AG04449 (cell line): ENCODE measurements at regions not wholly inside any gene's neighbourhood (a gene's known extent, or its start where the extent isn't known, plus 50 kb on each side); places are given as distances from the start of the nearest gene placed in this dataset.

Source experiments
- CTCF ChIA-PET: fragments of 350-600 bp; formaldehyde crosslinking; extraction: SDS; loops from one replicate; lab custom pipeline; 2021; ENCODE audit warnings: antibody characterized with exemption; lab: Yijun Ruan, JAX
- POLR2A ChIA-PET: fragments of 400-600, 350-600 bp; formaldehyde crosslinking; extraction: SDS; loops from one replicate; lab custom pipeline; 2020; ENCODE audit warnings: antibody characterized with exemption, inconsistent platforms; lab: Yijun Ruan, JAX
- DNase-seq: peaks from one replicate; pipeline ENCODE4 v3.0.0-alpha.2; 2010; ENCODE audit warnings: low read depth, low spot score
- H3K4me3 ChIP-seq: 2 replicates; pipeline ENCODE4 v1.5.1; 2011; ENCODE audit warnings: low read depth, mild to moderate bottlenecking, control low read depth, low read length
- TF ChIP-seq, protein P1 (sequence below): IDR thresholded peaks from one replicate; pipeline ENCODE4 v1.5.1; 2011; ENCODE audit warnings: mild to moderate bottlenecking, moderate library complexity, low read length, control low read depth, inconsistent platforms; ENCODE audit not compliant: insufficient read depth; ENCODE audit errors: missing control alignments

DNA sequence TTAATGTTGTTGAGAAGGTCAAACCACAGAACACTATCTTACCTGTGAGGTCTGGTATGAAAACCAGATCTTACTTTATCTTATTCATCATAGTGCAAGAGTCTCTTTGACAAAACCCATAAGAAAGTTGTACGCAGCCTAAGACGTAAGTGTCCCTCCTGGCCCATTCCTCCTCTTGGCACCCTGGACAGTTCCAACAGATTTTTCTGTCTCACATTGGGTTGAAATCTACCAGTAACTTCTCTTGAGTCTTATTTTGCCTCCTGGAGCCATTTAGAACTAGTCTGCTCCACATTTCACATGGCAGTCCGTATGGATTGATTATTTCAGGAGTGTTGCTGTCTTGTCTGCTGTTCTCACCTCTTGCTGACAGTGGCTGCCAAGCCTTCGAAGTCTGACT is 498.4 kb downstream of the PDCD6IP start:
- POLR2A ChIA-PET: no interaction called here
- no peak overlapping the region for H3K4me3 ChIP-seq
- TF ChIP-seq, protein P1, sequence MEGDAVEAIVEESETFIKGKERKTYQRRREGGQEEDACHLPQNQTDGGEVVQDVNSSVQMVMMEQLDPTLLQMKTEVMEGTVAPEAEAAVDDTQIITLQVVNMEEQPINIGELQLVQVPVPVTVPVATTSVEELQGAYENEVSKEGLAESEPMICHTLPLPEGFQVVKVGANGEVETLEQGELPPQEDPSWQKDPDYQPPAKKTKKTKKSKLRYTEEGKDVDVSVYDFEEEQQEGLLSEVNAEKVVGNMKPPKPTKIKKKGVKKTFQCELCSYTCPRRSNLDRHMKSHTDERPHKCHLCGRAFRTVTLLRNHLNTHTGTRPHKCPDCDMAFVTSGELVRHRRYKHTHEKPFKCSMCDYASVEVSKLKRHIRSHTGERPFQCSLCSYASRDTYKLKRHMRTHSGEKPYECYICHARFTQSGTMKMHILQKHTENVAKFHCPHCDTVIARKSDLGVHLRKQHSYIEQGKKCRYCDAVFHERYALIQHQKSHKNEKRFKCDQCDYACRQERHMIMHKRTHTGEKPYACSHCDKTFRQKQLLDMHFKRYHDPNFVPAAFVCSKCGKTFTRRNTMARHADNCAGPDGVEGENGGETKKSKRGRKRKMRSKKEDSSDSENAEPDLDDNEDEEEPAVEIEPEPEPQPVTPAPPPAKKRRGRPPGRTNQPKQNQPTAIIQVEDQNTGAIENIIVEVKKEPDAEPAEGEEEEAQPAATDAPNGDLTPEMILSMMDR: no peak
- CTCF ChIA-PET: no interaction called here
- DNase-seq: no peak

- ChIA-PET POLR2A (no interaction called here), CTCF (no interaction called here)
- TF ChIP-seq, protein P1: no peak
- H3K4me3 ChIP-seq: no peak overlapping the region
- DNase-seq: no peak
Observed at GRCh38 chr3:34298653-34299052, 500.2 kb downstream of the PDCD6IP start.

DNA sequence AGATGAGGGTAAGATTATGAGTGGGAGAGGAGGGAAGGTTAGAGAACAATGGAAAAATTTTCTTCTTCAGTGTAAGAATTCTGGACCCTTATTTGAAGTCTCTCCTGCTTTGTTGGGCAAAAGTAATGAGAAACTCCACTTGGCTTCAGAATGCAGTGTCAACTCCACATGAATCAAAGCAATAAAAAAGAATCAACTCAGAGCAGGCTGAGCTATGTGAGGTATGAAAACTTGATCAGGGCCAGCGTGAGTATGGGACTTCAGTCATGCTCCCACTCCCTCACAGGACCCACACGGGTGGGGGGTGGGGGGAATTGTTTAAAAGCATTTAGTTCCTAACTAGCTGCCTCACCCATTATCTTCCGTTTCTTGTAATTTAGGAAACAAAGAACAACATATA is 502.2 kb downstream of the PDCD6IP start:
- TF ChIP-seq, protein P1: no peak
- no peak for DNase-seq
- CTCF ChIA-PET: no interaction called here
- POLR2A ChIA-PET: interaction anchor here (0.6 kb wide), 1 partner anchor 228 kb away, joined by 3 read pairs; no protein-coding TSS in a partner anchor
- H3K4me3 ChIP-seq: no peak overlapping the region

GRCh38 chr3:34301313-34301712 is 502.9 kb downstream of the PDCD6IP start:
- DNase-seq: no peak
- POLR2A ChIA-PET: interaction anchor here (0.6 kb wide), 1 partner anchor 229 kb away, joined by 3 read pairs; no protein-coding TSS in a partner anchor
- H3K4me3 ChIP-seq: no peak overlapping the region
- TF ChIP-seq, protein P1: no peak
- CTCF ChIA-PET: no interaction called here

DNA sequence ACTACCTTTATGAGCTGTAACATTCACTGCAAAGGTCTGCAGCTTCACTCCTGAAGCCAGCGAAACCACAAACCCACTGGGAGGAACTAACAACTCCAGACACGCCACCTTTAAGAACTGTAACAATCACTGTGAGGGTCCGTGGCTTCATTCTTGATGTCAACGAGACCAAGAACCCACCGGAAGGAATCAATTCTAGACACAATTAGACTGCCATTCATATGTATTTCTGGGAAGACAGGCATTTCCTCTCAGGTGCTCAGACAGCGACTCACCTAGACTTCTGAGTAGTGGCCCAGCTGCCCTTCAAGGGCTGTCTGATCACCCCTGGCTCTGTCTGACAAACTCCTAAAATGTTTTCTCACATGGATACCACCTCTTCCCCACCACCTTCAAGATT is 506.8 kb downstream of the PDCD6IP start:
- no peak overlapping the region for H3K4me3 ChIP-seq
- TF ChIP-seq, protein P1: no peak
- no peak for DNase-seq
- POLR2A ChIA-PET: no interaction called here
- CTCF ChIA-PET: interaction anchor here (0.7 kb wide), 2 partner anchors 45 kb away, joined by 3 read pairs; no protein-coding TSS in a partner anchor

DNA sequence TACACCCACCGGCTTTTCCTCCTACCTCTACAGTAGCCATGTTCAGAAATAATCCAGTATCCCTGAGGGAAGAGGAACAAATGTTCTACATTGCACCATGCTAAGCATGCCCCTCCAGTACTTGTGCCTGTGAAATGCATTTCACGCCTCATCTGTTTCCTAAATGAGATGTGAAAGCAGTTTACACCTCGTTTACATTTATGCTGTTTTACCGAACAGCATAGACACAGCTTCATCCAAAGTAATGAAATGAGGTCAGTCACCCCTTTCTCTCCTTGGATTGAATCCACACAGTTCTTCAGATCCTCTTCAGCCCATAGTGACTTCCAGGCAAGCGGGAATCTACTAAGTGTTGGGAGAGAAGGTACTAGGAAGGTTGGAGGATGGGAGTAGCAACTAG is 514.3 kb downstream of the PDCD6IP start:
- no peak overlapping the region for H3K4me3 ChIP-seq
- ChIA-PET POLR2A (no interaction called here), CTCF (no interaction called here)
- TF ChIP-seq, protein P1: no peak
- no peak for DNase-seq
